Uterus (tissue), 3 donors: ENCODE measurements at regions not wholly inside any gene's neighbourhood (a gene's known extent, or its start where the extent isn't known, plus 50 kb on each side); places are given as distances from the start of the nearest gene placed in this dataset.

ENCODE experiments used
- DNase-seq, 2 donors: peaks; one replicate each; pipeline ENCODE4 v3.0.0-alpha.2; 2019 to 2020
- H3K27ac ChIP-seq, 2 donors: fragments of 200-600 bp; sonication (generic); 1 replicate in 1 of 2; 2 replicates in 1 of 2; pipeline ENCODE4 v1.5.1; 2016 to 2018
- H3K27me3 ChIP-seq, 2 donors: fragments of 200-600 bp; sonication (generic); one replicate each; pipeline ENCODE4 v1.5.1; 2018 to 2019; ENCODE audit warnings: control low read depth in 1 of 2
- H3K36me3 ChIP-seq, 2 donors: fragments of 200-600 bp; sonication (generic); one replicate each; pipeline ENCODE4 v1.5.1; 2019; ENCODE audit warnings: control low read depth in 1 of 2
- H3K4me1 ChIP-seq, 2 donors: fragments of 200-600 bp; sonication (generic); one replicate each; pipeline ENCODE4 v1.5.1; 2018 to 2019; ENCODE audit warnings: control low read depth in 1 of 2
- H3K4me3 ChIP-seq, 2 donors: fragments of 200-600 bp; sonication (generic); 1 replicate in 1 of 2; 2 replicates in 1 of 2; pipeline ENCODE4 v1.5.1; 2018 to 2019; ENCODE audit warnings: mild to moderate bottlenecking in 1 of 2
- H3K9me3 ChIP-seq, 2 donors: fragments of 200-600 bp; sonication (generic); one replicate each; pipeline ENCODE4 v1.5.1; 2019; ENCODE audit warnings: control low read depth in 1 of 2
- POLR2A ChIP-seq, 2 donors: fragments of 450-650 bp; IDR thresholded peaks; one replicate each; pipeline ENCODE4 v1.6.1; 2016; ENCODE audit warnings: antibody characterized with exemption in 2 of 2, mild to moderate bottlenecking in 1 of 2, moderate library complexity in 1 of 2
- intact Hi-C: fragments of 100-400 bp; cut with DNase I; formaldehyde crosslinking; loops from one replicate; pipeline ENCODE4 v1.15.1; 2023; ENCODE audit warnings: low total_unique reads
- TF ChIP-seq, protein P1 (sequence below), 4 experiments: fragments of 200-600 bp in 2 of 4; fragments of 450-650 bp in 2 of 4; sonication (generic) in 2 of 4; IDR thresholded peaks; one replicate each; pipeline ENCODE4 v1.5.1; 2016 to 2019; ENCODE audit warnings: antibody characterized with exemption in 4 of 4, mild to moderate bottlenecking in 2 of 4, moderate library complexity in 1 of 4
- donor health status: DM: yes; HTN: yes; CAD: no.

DNA sequence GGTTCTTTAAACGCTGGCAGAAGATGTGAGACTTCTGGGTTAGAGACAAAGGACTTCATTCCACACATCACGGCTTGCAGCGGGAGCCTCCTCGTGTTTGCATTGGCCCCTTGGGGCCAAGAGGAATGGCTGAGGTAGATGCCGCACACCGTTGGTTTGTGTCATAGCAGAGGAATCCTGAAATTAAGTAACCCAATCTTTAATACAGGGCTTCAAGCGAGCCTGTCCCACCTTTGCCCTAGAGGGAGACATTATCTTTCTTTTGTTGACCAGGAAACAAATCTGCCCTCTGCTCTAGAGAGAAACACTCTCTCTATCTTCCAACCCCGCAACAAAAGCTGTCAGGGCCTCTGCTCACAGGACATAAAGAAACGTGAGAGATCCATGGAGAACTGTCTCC, 277.5 kb upstream of the ZFP64 start:
- TF ChIP-seq POLR2A (IDR thresholded peaks at IDR 0.05) = no peak
- TF ChIP-seq, protein P1, sequence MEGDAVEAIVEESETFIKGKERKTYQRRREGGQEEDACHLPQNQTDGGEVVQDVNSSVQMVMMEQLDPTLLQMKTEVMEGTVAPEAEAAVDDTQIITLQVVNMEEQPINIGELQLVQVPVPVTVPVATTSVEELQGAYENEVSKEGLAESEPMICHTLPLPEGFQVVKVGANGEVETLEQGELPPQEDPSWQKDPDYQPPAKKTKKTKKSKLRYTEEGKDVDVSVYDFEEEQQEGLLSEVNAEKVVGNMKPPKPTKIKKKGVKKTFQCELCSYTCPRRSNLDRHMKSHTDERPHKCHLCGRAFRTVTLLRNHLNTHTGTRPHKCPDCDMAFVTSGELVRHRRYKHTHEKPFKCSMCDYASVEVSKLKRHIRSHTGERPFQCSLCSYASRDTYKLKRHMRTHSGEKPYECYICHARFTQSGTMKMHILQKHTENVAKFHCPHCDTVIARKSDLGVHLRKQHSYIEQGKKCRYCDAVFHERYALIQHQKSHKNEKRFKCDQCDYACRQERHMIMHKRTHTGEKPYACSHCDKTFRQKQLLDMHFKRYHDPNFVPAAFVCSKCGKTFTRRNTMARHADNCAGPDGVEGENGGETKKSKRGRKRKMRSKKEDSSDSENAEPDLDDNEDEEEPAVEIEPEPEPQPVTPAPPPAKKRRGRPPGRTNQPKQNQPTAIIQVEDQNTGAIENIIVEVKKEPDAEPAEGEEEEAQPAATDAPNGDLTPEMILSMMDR (IDR thresholded peaks at IDR 0.05) = no peak
- no peak for DNase-seq
- Histone ChIP-seq H3K4me1 (no peaks in the 10 kb centered on the region), H3K4me3 (no peak overlapping the region), H3K36me3 (no peaks in the 10 kb centered on the region), H3K27ac (no peak overlapping the region), H3K9me3 (no peaks in the 10 kb centered on the region), H3K27me3 (no peaks in the 10 kb centered on the region)
- intact Hi-C loops = no loop called here

DNA sequence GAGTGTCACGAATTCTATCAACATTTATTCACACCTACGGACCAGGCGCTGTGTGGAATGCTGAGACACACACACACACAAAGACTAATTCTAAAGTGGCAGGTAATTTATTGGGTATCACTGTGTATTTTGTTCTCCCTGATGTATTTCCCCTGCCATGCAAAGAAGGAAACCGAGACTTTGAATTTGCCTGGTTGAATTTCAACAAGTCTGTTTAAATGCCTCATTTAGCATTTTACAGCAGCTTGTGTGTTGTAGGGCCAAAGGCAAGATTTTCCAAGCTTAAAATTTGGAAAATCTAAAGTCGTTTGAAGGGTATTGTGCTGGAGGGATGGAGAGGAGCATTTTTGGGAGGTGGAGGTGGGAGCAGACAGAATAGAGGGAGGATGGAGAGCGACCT, 274.4 kb upstream of the ZFP64 start:
- Histone ChIP-seq H3K27me3 (no peaks in the 10 kb centered on the region), H3K36me3 (no peaks in the 10 kb centered on the region), H3K4me1 (no peaks in the 10 kb centered on the region), H3K27ac (no peak overlapping the region), H3K9me3 (no peaks in the 10 kb centered on the region), H3K4me3 (no peak overlapping the region)
- TF ChIP-seq, protein P1 (IDR thresholded peaks at IDR 0.05) = no peak
- TF ChIP-seq POLR2A (IDR thresholded peaks at IDR 0.05) = no peak
- intact Hi-C loops = no loop called here
- no peak for DNase-seq

DNA sequence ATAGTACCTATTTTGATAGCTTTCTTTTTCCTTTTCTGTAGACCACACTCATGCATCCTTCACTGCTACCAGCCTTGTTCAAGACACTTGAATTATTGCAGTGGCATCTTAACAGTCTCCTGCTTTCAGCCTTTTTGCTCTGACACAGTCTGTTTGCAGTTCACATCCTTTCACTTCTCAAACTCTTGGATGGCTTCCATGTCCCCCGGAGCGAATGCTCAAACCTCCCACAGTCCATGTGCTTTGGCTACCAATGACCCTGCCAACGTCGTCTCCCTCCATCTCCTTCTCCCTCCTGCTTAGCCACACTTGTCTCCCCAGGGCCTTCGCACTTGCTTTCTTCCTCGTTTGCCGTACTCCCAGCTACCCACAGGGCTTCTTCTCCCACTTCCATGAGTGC, 270.0 kb upstream of the ZFP64 start:
- intact Hi-C loops = no loop called here
- Histone ChIP-seq H3K36me3 (no peaks in the 10 kb centered on the region), H3K4me1 (no peaks in the 10 kb centered on the region), H3K9me3 (no peaks in the 10 kb centered on the region), H3K27me3 (no peaks in the 10 kb centered on the region), H3K4me3 (no peak overlapping the region), H3K27ac (no peak overlapping the region)
- no peak for DNase-seq
- no peak for TF ChIP-seq POLR2A (IDR thresholded peaks at IDR 0.05)
- TF ChIP-seq, protein P1 (IDR thresholded peaks at IDR 0.05) = no peak

DNA sequence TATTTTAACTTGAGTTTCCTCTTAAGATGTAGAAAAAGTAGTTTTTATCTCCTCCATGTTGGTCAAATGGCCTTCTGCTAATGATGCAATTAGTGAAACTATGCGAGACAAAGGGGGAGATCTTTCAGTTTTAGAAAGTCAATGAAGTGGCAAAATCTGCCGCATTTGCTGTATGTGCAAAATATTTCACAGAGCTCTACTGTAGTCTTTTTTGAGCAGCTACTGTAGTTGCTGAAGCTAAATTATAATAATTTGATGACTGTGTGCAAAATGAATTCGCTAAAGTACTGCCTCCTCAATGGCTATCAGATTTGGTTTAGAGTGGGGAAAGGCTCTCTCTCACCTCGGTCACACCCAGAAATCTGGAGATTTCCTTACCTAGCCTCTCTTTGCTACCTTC, 267.6 kb upstream of the ZFP64 start:
- TF ChIP-seq, protein P1 (IDR thresholded peaks at IDR 0.05) = no peak
- TF ChIP-seq POLR2A (IDR thresholded peaks at IDR 0.05) = no peak
- intact Hi-C loops = no loop called here
- no peaks in the 10 kb centered on the region for H3K27me3 ChIP-seq

DNA sequence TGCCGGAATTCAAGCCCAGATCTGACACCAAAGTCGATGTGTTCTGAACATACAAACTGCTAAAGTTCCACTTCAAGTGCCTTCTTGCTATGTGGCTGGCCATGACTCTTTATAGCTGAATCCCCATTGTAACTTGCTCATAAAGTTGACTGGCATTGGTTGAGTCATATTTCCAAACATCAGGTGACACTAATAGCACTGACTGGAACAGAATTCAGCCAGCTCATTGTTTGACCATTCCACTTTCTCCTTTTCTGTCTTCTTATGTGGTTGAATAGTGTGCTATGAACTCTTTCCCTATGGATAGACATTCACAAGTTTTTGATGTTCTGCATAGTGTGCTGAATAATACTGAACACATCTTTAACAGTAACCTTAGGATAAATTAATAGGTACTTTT, 266.2 kb upstream of the ZFP64 start:
- no peak for DNase-seq
- H3K4me1 ChIP-seq = no peaks in the 10 kb centered on the region
- no peaks in the 10 kb centered on the region for H3K27me3 ChIP-seq
- no peaks in the 10 kb centered on the region for H3K9me3 ChIP-seq
- intact Hi-C loops = no loop called here
- TF ChIP-seq POLR2A (IDR thresholded peaks at IDR 0.05) = no peak
- TF ChIP-seq, protein P1 (IDR thresholded peaks at IDR 0.05) = no peak
- H3K27ac ChIP-seq = no peak overlapping the region
- no peak overlapping the region for H3K4me3 ChIP-seq
- no peaks in the 10 kb centered on the region for H3K36me3 ChIP-seq

More for the DNA sequence above, 267.6 kb upstream of the ZFP64 start:
- H3K4me3 ChIP-seq = no peak overlapping the region
- H3K36me3 ChIP-seq = no peaks in the 10 kb centered on the region
- DNase-seq = no peak
- H3K4me1 ChIP-seq = no peaks in the 10 kb centered on the region
- H3K9me3 ChIP-seq = no peaks in the 10 kb centered on the region
- no peak overlapping the region for H3K27ac ChIP-seq
